ENCODE measurements at regions not wholly inside any gene's neighbourhood (a gene's known extent, or its start where the extent isn't known, plus 50 kb on each side); places are given as distances from the start of the nearest gene placed in this dataset.

- DNase-seq: no peak
- TF ChIP-seq CTCF (IDR thresholded peaks at IDR 0.05 in 4 of 5, conservative IDR thresholded peaks at IDR 0.05 in 1 of 5): no peak
- TF ChIP-seq POLR2A (IDR thresholded peaks at IDR 0.05): no peak
These were observed 281.9 kb upstream of the DPH6 start for GRCh38 chr15:35827911-35828310.

GRCh38 chr15:35833581-35833980 is 287.6 kb upstream of the DPH6 start:
- Histone ChIP-seq H3K4me1 (no peaks in the 10 kb centered on the region), H3K27ac (no peak overlapping the region), H3K36me3 (no peaks in the 10 kb centered on the region), H3K27me3 (no peaks in the 10 kb centered on the region), H3K4me3 (no peak overlapping the region), H3K9me3 (no peaks in the 10 kb centered on the region)
- intact Hi-C loops (cut with DNase I; ENCODE audit: low total_unique reads) (no loop called here), in situ Hi-C loops (cut with MboI; ENCODE audit: low sequenced_read_pairs in 4 of 4) (no loop called here)
- ATAC-seq (no peak), DNase-seq (no peak)
- TF ChIP-seq CTCF (IDR thresholded peaks at IDR 0.05 in 4 of 5, conservative IDR thresholded peaks at IDR 0.05 in 1 of 5): no peak
- TF ChIP-seq POLR2A (IDR thresholded peaks at IDR 0.05): no peak

More at GRCh38 chr15:35827911-35828310, 281.9 kb upstream of the DPH6 start:
- no peak for ATAC-seq
- in situ Hi-C loops (cut with MboI; ENCODE audit: low sequenced_read_pairs in 4 of 4): no loop called here
- Histone ChIP-seq H3K9me3 (no peaks in the 10 kb centered on the region), H3K4me1 (no peaks in the 10 kb centered on the region), H3K36me3 (no peaks in the 10 kb centered on the region), H3K27ac (no peak overlapping the region), H3K4me3 (no peak overlapping the region), H3K27me3 (no peaks in the 10 kb centered on the region)
- intact Hi-C loops (cut with DNase I; ENCODE audit: low total_unique reads): no loop called here

GRCh38 chr15:35834216-35834830 is 288.4 kb upstream of the DPH6 start:
- no peaks in the 10 kb centered on the region for H3K9me3 ChIP-seq
- in situ Hi-C loops (cut with MboI; ENCODE audit: low sequenced_read_pairs in 4 of 4) (no loop called here), intact Hi-C loops (cut with DNase I; ENCODE audit: low total_unique reads) (no loop called here)

GRCh38 chr15:35834866-35835265 is 288.9 kb upstream of the DPH6 start:
- in situ Hi-C loops (cut with MboI; ENCODE audit: low sequenced_read_pairs in 4 of 4) (no loop called here), intact Hi-C loops (cut with DNase I; ENCODE audit: low total_unique reads) (no loop called here)
- no peaks in the 10 kb centered on the region for H3K4me1 ChIP-seq
- no peak for ATAC-seq
- no peaks in the 10 kb centered on the region for H3K36me3 ChIP-seq
- no peaks in the 10 kb centered on the region for H3K9me3 ChIP-seq
- H3K27ac ChIP-seq: no peak overlapping the region
- H3K27me3 ChIP-seq: no peaks in the 10 kb centered on the region
- no peak for DNase-seq
- TF ChIP-seq POLR2A (IDR thresholded peaks at IDR 0.05): no peak
- TF ChIP-seq CTCF (IDR thresholded peaks at IDR 0.05 in 4 of 5, conservative IDR thresholded peaks at IDR 0.05 in 1 of 5): no peak
- H3K4me3 ChIP-seq: no peak overlapping the region

More at GRCh38 chr15:35834216-35834830, 288.4 kb upstream of the DPH6 start:
- no peaks in the 10 kb centered on the region for H3K36me3 ChIP-seq
- H3K27ac ChIP-seq: no peak overlapping the region
- no peak for DNase-seq
- H3K4me3 ChIP-seq: no peak overlapping the region
- ATAC-seq: no peak
- H3K4me1 ChIP-seq: no peaks in the 10 kb centered on the region
- TF ChIP-seq CTCF (IDR thresholded peaks at IDR 0.05 in 4 of 5, conservative IDR thresholded peaks at IDR 0.05 in 1 of 5): no peak
- TF ChIP-seq POLR2A (IDR thresholded peaks at IDR 0.05): no peak
- no peaks in the 10 kb centered on the region for H3K27me3 ChIP-seq
